Right cardiac atrium (tissue), 5 donors: ENCODE measurements at regions not wholly inside any gene's neighbourhood (a gene's known extent, or its start where the extent isn't known, plus 50 kb on each side); places are given as distances from the start of the nearest gene placed in this dataset.

Source experiments
- ATAC-seq, 2 donors: fragments of 200-7000 bp; cut with Tn5 transposase; one replicate each; pipeline versions ENCODE4 v1.8.0 to v1.9.1; 2020; ENCODE audit warnings: moderate library complexity in 2 of 2, mild to moderate bottlenecking in 1 of 2
- DNase-seq, 3 donors: peaks; one replicate each; pipeline ENCODE4 v3.0.0-alpha.2; 2020
- H3K27ac ChIP-seq: one replicate; pipeline ENCODE4 v1.5.1; 2013; ENCODE audit warnings: mild to moderate bottlenecking, low read length, control low read depth, moderate library complexity
- H3K27me3 ChIP-seq: one replicate; pipeline ENCODE4 v1.6.1; 2013; ENCODE audit not compliant: control insufficient read depth, insufficient read depth
- H3K4me1 ChIP-seq: one replicate; pipeline ENCODE4 v1.6.1; 2013; ENCODE audit warnings: low read length; ENCODE audit not compliant: control insufficient read depth, insufficient read depth
- H3K4me3 ChIP-seq: one replicate; pipeline ENCODE4 v1.5.1; 2013; ENCODE audit warnings: low read length, control low read depth
- H3K9me3 ChIP-seq: one replicate; pipeline ENCODE4 v1.6.1; 2013; ENCODE audit warnings: low read length; ENCODE audit not compliant: control insufficient read depth
- WGBS: extraction: QIAGEN DNeasy Blood & Tissue Kit; methylation state at CpG from one replicate; pipeline ENCODE4 v1.1.7; 2013; 5-methylcytosine and 5-hydroxymethylcytosine counted together
- intact Hi-C, 4 donors: fragments of 100-400 bp; cut with DNase I; formaldehyde crosslinking; loops; one replicate each; pipeline versions ENCODE4 v1.11.0 to v1.14.0; 2022 to 2023
- donor health status: healthy with polysubstance abuse.
- donor health status: DM: no; HTN: yes; CAD: no.
- donor health status: DM: no; HTN: no; CAD: no.
- donor health status: DM: no; HTN: yes; CAD: no; lungs with severe emphysema.
- donor health status: DM: yes; HTN: yes; CAD: no.

DNA sequence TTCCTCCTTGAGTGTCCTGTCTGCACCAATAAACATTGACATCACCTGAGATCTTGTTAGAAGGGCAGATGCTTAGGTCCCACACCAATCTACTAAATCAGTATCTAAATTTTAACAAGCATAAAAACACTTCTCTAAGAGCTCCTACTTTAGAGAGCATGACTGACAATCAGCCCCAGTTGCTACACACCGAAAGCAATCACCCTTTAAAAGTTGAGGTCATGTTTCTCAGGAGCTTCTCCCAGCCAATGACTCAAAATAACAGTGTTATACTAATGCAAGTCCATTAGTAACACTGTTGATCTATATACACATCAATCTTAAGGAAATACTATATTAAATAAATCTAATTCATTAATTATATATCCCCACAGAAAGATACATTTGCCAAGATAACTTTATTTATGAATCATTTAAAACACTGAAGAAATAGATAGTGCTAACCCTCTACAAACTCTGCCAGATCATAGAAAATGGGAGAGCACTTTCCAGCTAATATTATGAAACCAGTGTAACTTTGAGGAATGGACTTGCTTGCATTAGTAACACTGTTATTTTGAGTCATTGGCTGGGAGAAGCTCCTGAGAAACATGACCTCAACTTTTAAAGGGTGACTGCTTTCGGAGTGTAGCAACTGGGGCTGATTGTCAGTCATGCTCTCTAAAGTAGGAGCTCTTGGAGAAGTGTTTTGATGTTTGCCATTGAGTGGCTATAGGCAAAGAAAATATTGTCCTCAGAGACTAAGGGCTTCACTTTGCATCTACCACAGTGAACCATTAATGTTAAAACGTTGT, 109.8 kb upstream of the HDX start:
- Histone ChIP-seq H3K4me1 (no peaks in the 10 kb centered on the region), H3K9me3 (no peaks in the 10 kb centered on the region), H3K27me3 (no peaks in the 10 kb centered on the region), H3K27ac (no peak overlapping the region), H3K4me3 (no peak overlapping the region)
- intact Hi-C loops, result no loop called here
- 71% methylated on average over 3 of the region's 3 CpGs for WGBS
- ATAC-seq (no peak), DNase-seq (no peak)

DNA sequence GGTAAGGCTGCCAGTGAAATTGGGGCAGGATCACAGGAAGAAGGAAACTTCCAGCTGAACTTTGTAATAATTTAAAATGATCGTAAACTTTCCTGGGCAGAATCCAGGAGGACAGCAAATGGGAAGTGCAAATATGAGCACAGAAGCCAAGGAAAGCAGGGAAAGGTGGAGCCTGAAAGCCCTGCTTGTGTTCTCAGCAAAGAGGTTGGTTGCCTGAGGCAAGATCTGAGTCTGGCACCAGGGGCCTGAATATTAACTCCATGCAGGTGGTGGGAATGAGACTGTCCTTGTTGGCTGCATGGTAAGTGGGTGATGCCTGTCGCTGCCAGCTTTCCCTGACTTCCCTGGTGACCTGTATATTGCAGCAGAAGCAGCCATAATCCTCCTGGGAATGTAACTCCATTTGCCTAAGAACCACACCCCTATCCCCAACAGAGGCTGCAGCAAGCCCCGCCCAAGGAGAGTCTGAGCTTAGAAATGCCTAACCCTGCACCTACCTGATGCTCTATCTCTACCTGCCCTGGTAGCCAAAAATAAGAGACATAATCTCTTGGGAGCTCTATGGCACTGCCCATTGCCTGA, 132.0 kb upstream of the HDX start:
- no peaks in the 10 kb centered on the region for H3K9me3 ChIP-seq
- no peak for ATAC-seq
- H3K27me3 ChIP-seq, result no peaks in the 10 kb centered on the region
- H3K27ac ChIP-seq, result no peak overlapping the region
- H3K4me1 ChIP-seq, result no peaks in the 10 kb centered on the region
- WGBS, result 67% methylated on average over 3 of the region's 3 CpGs
- H3K4me3 ChIP-seq, result no peak overlapping the region
- no peak for DNase-seq
- intact Hi-C loops, result no loop called here

DNA sequence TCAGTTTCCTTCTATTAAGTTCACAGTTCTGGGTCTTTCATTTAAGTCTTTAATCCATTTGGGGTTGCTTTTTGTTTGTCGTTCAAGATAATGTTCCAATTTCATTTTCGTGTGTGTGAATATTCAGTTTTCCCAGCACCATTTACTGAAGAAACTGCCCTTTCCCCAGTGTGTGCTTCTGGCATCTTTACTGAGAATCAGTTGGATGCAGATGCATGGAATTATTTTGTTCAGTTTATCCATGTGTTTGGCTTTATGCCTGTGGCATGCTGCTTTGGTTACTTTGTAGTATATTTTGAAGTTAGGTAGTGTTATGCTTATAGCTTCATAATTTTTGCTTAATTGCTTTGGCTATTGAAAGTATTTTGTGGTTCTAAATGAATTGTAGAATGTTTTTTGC, 163.8 kb upstream of the HDX start:
- no peak for DNase-seq
- no peaks in the 10 kb centered on the region for H3K9me3 ChIP-seq
- 71% methylated on average over 2 of the region's 2 CpGs for WGBS
- H3K4me3 ChIP-seq, result no peak overlapping the region
- H3K27ac ChIP-seq, result no peak overlapping the region
- no peak for ATAC-seq
- H3K27me3 ChIP-seq, result no peaks in the 10 kb centered on the region
- no peaks in the 10 kb centered on the region for H3K4me1 ChIP-seq
- intact Hi-C loops, result no loop called here

DNA sequence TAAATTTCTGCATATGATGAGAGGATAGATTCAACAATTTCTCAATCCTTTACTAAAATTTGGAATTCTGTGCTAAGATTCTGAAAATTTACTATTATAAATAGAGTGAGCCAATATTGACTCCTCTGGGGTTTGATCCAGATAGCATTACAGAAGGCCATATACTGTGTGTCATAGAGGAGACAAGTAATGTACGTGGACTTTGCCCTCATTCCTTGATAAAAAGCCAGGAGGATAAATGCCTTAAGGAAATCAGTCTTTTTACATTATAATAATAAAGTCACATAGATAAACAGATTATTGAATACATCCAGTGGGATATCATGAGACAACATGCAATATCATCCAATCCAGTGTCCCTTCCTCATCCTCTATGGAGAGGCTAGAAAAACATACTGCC, 188.0 kb upstream of the HDX start:
- Histone ChIP-seq H3K4me1 (no peaks in the 10 kb centered on the region), H3K27ac (no peak overlapping the region), H3K27me3 (no peaks in the 10 kb centered on the region), H3K9me3 (no peaks in the 10 kb centered on the region), H3K4me3 (no peak overlapping the region)
- intact Hi-C loops, result no loop called here
- 55% methylated on average over 1 of the region's 1 CpG for WGBS
- DNase-seq (no peak), ATAC-seq (no peak)

DNA sequence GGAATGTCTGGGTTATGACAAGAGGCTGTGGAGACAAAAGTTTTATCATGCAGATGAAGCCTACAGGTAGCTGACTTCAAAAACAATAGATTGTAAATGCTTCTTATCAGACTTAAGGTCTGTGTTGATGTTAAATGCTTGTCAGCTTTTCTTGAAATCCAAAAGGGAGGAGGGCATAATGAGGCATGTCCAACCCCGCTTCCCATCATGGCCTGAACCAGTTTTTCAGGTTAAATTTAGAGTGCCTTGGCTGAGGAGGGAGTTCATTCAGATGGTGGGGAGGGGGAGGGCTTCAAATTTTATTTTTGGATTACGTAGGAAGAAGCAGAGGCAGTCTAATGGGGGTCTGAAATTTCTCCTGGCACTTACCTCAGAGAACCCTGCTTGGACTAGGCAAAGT, 207.7 kb upstream of the HDX start:
- ATAC-seq, result no peak
- Histone ChIP-seq H3K4me3 (no peak overlapping the region), H3K9me3 (no peaks in the 10 kb centered on the region), H3K27me3 (no peaks in the 10 kb centered on the region), H3K4me1 (no peaks in the 10 kb centered on the region), H3K27ac (no peak overlapping the region)
- DNase-seq, result no peak
- 45% methylated on average over 2 of the region's 2 CpGs for WGBS
- intact Hi-C loops, result no loop called here

GRCh38 chrX:84710611-84711010, 208.4 kb upstream of the HDX start:
- no peak for ATAC-seq
- Histone ChIP-seq H3K27me3 (no peaks in the 10 kb centered on the region), H3K4me3 (no peak overlapping the region), H3K4me1 (no peaks in the 10 kb centered on the region), H3K27ac (no peak overlapping the region), H3K9me3 (no peaks in the 10 kb centered on the region)
- intact Hi-C loops, result no loop called here
- 38% methylated on average over 3 of the region's 3 CpGs for WGBS
- no peak for DNase-seq

DNA sequence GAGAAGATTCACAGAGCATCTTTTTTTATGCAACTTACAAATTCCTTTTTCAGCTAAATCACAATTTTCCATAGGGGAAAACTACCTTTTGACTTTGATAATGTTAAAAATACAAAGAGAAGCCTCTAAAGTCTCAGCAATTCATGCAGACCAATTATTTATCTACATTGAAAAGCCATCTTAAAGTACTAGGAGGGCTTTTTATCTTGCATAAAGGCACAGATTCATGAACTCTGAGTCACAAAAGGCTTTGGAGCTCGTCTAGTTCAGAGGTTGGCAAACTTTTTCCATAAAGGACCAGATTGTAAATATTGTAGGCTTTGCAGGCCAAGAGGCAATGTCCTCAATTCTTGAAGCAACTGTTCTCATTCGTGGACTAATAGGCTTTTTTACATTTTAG, 210.4 kb upstream of the HDX start:
- Histone ChIP-seq H3K27me3 (no peaks in the 10 kb centered on the region), H3K4me3 (no peak overlapping the region), H3K9me3 (no peaks in the 10 kb centered on the region), H3K27ac (no peak overlapping the region), H3K4me1 (no peaks in the 10 kb centered on the region)
- ATAC-seq (no peak), DNase-seq (no peak)
- intact Hi-C loops, result no loop called here
- WGBS, result 39% methylated on average over 2 of the region's 2 CpGs

GRCh38 chrX:84715315-84715714, 213.1 kb upstream of the HDX start:
- intact Hi-C loops, result no loop called here

DNA sequence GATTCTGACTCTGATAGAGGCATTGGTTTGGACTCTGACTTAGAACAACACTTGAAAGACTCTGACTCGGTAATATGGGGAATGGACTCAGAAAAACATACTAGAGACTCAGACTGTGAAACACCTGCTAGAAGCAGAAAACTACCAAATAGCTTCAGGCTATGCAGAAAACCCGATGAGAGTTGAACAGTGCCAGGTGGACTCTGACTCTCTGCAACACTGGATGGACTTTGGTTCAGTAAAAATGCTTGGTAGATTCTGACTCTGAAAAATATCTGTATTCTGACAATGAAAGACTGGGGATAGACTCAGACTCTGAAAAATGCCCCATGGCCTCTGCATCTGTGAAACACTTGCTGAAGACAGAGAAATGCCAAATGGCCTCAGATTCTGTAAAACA, 215.1 kb upstream of the HDX start:
- intact Hi-C loops, result no loop called here
- H3K9me3 ChIP-seq, result no peaks in the 10 kb centered on the region
- no peak overlapping the region for H3K4me3 ChIP-seq
- DNase-seq (no peak), ATAC-seq (no peak)
- no peaks in the 10 kb centered on the region for H3K27me3 ChIP-seq
- H3K4me1 ChIP-seq, result no peaks in the 10 kb centered on the region
- no peak overlapping the region for H3K27ac ChIP-seq
- WGBS, result 85% methylated on average over 2 of the region's 2 CpGs

More at GRCh38 chrX:84715315-84715714, 213.1 kb upstream of the HDX start:
- DNase-seq (no peak), ATAC-seq (no peak)
- Histone ChIP-seq H3K27ac (no peak overlapping the region), H3K27me3 (no peaks in the 10 kb centered on the region), H3K4me3 (no peak overlapping the region), H3K9me3 (no peaks in the 10 kb centered on the region), H3K4me1 (no peaks in the 10 kb centered on the region)
- WGBS, result 50% methylated on average over 4 of the region's 4 CpGs

GRCh38 chrX:84721416-84721815, 219.2 kb upstream of the HDX start:
- ATAC-seq (no peak), DNase-seq (no peak)
- no peaks in the 10 kb centered on the region for H3K27me3 ChIP-seq
- intact Hi-C loops, result loop anchor here in 1 of 4 donors (10.0 kb wide), 1 partner anchor 193 kb away; no protein-coding TSS in a partner anchor
- no peaks in the 10 kb centered on the region for H3K4me1 ChIP-seq
- H3K9me3 ChIP-seq, result no peaks in the 10 kb centered on the region
- H3K27ac ChIP-seq, result no peak overlapping the region
- H3K4me3 ChIP-seq, result no peak overlapping the region
- WGBS, result 87% methylated on average over 2 of the region's 2 CpGs

DNA sequence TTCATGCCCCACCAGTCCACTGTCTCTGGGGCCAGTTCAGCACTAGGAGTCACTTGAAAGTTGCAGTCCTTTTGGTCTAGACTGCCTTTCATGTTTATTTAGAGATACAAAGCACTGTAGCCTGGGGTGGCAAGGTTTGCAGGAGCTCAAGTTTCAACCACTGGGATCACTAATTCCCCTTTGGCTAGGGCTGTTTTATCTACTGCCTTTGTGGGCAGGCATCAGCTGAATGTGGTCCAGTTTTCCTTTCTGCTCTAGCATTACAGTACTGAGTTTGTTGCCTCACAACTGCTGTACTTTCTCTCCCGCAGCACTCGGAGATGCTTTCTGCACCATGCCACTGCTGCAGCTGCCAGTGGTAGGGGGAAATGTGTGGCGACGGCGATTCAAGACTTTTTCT, 222.3 kb upstream of the HDX start:
- intact Hi-C loops, result loop anchor here in 1 of 4 donors (10.0 kb wide), 1 partner anchor 190 kb away; no protein-coding TSS in a partner anchor

More for the DNA sequence above, 222.3 kb upstream of the HDX start:
- 76% methylated on average over 5 of the region's 5 CpGs for WGBS
- Histone ChIP-seq H3K9me3 (no peaks in the 10 kb centered on the region), H3K4me3 (no peak overlapping the region), H3K27me3 (no peaks in the 10 kb centered on the region), H3K4me1 (no peaks in the 10 kb centered on the region), H3K27ac (no peak overlapping the region)
- DNase-seq (no peak), ATAC-seq (no peak)
